HG02678 (cell line): ENCODE measurements at regions not wholly inside any gene's neighbourhood (a gene's known extent, or its start where the extent isn't known, plus 50 kb on each side); places are given as distances from the start of the nearest gene placed in this dataset.
"Not testable (repeated sequence)": the region's sequence is repeated elsewhere in the genome, so short reads cannot be mapped to it uniquely, and the experiment has no call there.

Experiments used
- ATAC-seq: cut with Tn5 transposase; IDR thresholded peaks from one replicate; pipeline ENCODE4 v1.9.1; 2021; ENCODE audit warnings: mild to moderate bottlenecking, moderate library complexity; ENCODE audit not compliant: unreplicated experiment

GRCh38 chr2:139439100-139439499 lies 658.9 kb upstream of the NXPH2 start:
- ATAC-seq, result no peak

DNA sequence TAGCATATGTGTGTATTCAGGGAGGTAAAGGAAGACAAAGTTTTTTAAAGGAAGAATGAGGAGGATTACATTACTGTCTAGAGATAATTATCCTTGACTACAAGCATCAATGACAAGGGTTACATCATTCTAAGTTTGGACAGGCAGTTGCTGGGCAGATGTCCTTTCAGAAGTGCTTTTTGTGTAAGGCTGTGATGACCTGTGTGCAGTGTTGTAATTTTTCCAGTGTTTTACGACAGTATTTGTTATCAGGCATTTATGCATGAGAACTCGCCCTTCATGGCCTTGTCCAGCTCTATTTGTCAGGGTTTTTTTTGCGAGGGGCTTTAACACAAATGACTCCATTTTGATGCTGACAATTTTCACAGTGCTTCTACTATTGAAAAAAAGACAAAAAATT lies 658.3 kb upstream of the NXPH2 start:
- no peak for ATAC-seq

GRCh38 chr2:139427164-139427563 lies 647.0 kb upstream of the NXPH2 start:
- no peak for ATAC-seq

DNA sequence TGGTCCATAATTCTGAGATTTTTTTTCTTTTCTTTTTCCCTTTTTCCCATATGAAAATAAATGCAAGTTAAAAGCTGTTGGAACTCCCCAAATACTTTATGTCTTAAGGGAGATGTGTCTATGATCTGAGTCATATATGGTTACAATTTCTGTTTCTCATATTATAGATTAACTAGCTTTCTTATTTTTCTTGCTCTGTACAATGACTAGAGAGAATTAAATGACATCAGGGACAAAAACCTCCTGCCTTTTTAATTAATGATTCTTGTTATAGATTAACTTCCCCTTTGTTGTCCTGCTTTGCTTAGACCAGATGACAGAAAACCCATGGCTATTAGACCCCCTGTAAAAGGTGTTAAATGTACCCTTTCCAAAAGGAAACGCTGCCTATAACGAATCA lies 643.9 kb upstream of the NXPH2 start:
- no peak for ATAC-seq

DNA sequence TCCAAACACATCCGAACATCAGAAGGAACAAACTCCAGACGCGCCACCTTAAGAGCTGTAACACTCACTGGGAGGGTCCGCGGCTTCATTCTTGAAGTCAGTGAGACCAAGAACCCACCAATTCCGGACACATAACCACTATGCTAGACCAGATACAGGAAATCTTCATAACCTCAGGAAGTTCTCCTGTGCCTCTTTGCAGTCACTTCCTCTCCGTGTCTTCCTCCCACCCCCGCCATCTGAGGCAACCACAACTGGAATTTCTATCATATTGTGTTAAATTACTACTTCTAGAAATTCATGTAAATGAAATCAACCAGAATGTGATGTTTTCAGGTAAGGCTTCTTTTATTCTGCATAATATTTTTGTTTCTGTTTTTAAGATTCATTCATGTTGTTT lies 631.0 kb upstream of the NXPH2 start:
- no peak for ATAC-seq

DNA sequence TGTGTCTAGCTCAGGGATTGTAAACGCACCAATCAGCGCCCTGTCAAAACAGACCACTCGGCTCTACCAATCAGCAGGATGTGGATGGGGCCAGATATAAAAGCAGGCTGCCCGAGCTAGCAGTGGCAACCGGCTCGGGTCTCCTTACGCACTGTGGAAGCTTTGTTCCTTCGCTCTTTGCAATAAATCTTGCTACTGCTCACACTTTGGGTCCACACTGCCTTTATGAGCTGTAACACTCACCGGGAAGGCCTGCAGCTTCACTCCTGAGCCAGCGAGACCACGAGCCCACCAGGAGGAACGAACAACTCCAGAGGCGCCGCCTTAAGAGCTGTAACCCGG lies 630.6 kb upstream of the NXPH2 start:
- ATAC-seq, result not testable (repeated sequence)

DNA sequence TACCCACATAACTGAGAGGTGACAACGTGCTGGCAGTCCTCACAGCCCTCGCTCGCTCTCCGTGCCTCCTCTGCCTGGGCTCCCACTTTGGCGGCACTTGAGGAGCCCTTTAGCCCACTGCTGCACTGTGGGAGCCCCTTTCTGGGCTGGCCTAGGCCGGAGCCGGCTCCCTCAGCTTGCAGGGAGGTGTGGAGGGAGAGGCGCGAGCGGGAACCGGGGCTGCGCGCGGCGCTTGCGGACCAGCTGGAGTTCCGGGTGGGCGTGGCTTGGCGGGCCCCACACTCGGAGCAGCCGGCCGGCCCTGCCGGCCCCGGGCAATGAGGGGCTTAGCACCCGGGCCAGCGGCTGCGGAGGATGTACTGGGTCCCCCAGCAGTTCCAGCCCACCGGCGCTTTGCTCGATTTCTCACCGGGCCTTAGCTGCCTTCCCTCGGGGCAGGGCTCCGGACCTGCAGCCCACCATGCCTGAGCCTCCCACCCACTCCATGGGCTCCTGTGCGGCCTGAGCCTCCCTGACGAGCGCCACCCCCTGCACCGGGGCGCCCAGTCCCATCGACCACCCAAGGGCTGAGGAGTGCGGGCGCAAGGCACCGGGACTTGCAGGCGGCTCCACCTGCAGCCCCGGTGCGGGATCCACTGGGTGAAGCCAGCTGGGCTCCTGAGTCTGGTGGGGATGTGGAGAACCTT lies 630.1 kb upstream of the NXPH2 start:
- ATAC-seq, result not testable (repeated sequence)

DNA sequence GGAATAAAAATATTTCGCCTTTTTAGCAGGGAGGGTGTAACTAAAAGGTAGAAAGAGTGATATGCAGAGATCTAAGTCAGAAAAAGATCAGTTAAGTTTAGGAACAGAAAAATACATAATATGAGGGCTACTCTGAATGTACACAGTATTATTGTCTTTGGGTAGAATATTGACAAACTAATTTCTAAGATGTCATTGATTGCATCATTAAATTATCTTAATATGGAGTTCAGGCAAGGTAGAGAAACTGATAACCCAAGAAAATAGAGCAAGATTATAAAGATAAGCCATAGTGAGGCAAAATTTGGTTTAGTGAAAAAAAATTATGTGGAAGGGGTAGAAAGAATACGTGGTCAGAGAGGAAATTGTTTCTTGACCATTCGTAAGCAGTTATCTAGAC lies 629.0 kb upstream of the NXPH2 start:
- no peak for ATAC-seq

DNA sequence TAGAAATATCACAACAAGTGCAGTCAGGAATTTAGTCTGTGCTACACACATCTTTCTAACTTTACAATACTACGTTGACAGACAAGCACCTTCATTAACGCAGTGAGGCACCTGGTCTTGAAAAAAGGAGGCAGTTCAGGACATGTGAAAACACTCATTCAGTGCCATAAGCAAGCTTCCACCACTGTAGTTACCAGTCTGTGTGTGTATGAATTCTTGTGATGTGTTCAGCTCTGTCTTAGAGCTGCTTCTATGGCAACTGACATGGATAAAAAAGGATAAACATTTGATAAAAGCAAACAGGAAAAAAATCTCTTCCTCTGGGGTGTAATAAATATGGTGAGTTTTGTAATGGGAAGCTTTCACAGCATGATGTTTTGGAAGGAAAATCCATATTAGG lies 623.8 kb upstream of the NXPH2 start:
- ATAC-seq, result no peak

- no peak for ATAC-seq
These were observed 614.6 kb upstream of the NXPH2 start for GRCh38 chr2:139394801-139395200.

DNA sequence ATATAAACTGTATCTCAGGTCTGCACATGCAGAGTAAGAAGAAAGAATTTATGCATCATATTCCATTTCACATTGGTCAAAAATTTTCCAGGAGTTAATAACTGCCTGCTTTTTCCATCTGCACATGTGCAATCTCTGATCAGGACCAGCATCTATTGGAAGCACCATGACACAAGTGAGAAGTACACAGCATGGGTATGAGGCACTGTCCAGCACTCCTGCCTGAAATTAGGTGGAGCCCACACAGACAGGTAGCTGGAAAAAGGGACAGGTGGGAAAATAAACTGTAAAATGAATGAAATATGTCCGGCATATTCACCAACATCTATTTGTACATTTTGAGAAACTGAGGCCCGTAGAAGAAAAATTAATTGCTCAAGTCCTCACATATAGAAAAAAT lies 609.2 kb upstream of the NXPH2 start:
- ATAC-seq, result no peak

GRCh38 chr2:139386401-139386800 lies 606.2 kb upstream of the NXPH2 start:
- ATAC-seq, result no peak

- ATAC-seq, result no peak
These were observed 603.3 kb upstream of the NXPH2 start for GRCh38 chr2:139383532-139383931.

- no peak for ATAC-seq
These were observed 599.9 kb upstream of the NXPH2 start for GRCh38 chr2:139380051-139380450.

- ATAC-seq, result no peak
These were observed 598.2 kb upstream of the NXPH2 start for GRCh38 chr2:139378373-139378772.

GRCh38 chr2:139374296-139374850 lies 594.2 kb upstream of the NXPH2 start:
- ATAC-seq, result no peak

DNA sequence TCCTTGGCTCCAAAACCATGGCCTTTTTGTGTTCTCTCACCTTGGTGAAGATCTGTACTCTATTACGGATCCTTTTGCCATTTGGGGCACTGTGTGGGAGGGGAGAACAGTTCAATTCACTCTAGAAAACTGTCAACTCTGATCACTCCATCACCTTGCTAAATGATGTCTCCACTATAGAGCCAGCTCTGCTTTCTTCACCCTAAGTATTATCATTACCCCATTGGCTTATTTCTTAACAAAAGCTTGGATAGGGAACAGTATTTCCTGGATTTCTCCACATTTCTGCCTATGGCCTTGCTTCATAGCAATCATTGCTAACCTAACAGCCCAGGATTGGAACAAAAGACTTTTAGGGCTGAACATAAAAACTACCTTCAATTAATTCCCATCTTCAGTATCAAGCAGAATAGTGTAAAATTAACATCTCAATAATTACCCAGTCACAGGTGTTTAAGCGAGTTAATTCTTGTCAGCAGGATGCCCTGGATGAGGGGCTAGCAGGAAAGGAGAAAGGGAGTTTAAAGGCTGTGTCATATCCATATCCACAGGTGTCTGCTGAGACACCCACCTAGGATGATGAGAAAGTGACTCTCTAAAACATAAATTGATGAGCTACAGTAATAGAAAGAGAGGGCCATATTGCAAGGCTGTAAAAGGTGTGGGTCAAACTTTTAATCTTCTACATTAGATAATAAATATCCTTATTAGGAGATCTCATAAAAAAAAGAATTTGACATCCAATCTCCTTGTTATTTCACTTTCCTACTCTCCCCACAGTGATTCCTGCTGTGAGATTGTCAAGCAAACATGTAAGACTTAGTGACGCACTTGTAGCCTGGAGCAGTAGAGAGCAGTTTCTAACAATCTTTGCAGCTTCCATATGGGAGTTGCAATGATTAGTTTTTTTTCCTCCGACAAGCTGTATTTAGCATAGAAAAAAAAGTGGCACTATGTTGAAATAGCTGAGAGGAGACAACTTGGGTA lies 589.5 kb upstream of the NXPH2 start:
- no peak for ATAC-seq

DNA sequence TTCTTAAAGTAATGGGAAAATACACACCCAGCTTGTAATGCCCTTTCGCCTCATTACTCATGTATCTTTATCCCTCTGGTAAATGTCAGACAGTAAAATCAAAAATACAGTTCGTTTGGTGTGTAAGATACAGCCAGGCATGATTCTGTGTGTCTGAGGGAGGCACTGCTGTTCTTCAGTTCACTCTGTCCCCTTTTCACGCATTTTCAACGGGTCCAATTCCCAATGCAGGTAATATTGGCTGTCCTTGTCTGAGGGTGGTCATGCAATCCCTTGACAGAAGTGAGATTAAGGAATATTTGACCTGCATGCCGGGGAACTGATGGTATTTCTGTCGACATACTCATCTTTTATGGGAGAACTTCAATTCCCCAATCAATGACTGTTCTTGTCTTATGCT lies 587.2 kb upstream of the NXPH2 start:
- ATAC-seq, result no peak

GRCh38 chr2:139366681-139367080 lies 586.5 kb upstream of the NXPH2 start:
- ATAC-seq, result no peak

DNA sequence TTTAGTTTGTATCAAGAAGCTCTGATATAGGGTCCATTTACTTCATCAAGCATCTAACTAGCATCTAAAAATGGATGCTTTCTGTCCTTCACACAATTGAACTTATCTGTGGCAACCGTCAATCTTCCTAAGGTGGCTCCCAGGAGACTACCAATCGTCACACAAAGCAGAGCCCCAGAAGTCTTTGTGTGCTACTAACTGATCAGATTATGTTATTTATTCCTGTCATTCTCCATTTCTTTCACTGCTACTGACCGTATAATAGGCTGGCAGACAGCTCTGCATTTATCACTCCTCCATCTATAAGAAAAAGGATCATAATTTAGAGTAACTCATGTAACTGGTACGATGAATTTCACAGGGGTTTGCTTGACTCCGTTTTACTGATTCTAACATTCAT lies 585.0 kb upstream of the NXPH2 start:
- no peak for ATAC-seq

- ATAC-seq, result no peak
These were observed 580.5 kb upstream of the NXPH2 start for GRCh38 chr2:139360654-139361053.

DNA sequence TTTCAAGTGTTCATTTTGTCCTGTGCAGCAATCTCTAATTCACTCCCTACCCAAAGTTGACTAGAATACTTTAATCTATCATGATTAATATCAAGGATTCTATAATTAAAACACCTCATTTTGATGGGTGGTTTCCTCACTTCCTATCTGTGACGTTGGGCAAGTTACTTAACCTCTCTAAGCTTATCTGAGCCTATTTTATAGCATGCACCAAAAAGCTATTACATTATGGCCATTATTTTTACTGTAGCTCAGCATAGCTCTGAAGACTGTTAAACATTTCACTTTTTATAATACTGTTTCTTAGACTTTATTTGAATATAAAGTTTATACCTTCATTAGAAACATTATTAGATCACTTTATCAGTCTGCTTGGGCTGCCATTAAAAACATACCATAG lies 579.6 kb upstream of the NXPH2 start:
- ATAC-seq, result no peak
